Spinal cord (tissue), 9 donors: ENCODE measurements at regions not wholly inside any gene's neighbourhood (a gene's known extent, or its start where the extent isn't known, plus 50 kb on each side); places are given as distances from the start of the nearest gene placed in this dataset.

Experiments
- DNase-seq, 6 donors: peaks; one replicate each; pipeline versions ENCODE4 v3.0.0 to v3.0.0-alpha.2; 2013 to 2015; ENCODE audit warnings: low spot score in 6 of 6, low read depth in 4 of 6
- H3K27ac ChIP-seq: one replicate; pipeline ENCODE4 v1.5.1; 2013; ENCODE audit warnings: low read depth, low read length, control low read depth
- H3K27me3 ChIP-seq: one replicate; pipeline ENCODE4 v1.6.1; 2013; ENCODE audit warnings: low read length; ENCODE audit not compliant: control insufficient read depth, insufficient read depth
- H3K36me3 ChIP-seq: one replicate; pipeline ENCODE4 v1.6.1; 2013; ENCODE audit warnings: low read length; ENCODE audit not compliant: control insufficient read depth, insufficient read depth
- H3K4me1 ChIP-seq: one replicate; pipeline ENCODE4 v1.6.1; 2013; ENCODE audit warnings: low read length; ENCODE audit not compliant: control insufficient read depth, insufficient read depth
- H3K4me3 ChIP-seq: one replicate; pipeline ENCODE4 v1.5.1; 2013; ENCODE audit warnings: low read depth, low read length, control low read depth
- H3K9me3 ChIP-seq: one replicate; pipeline ENCODE4 v1.6.1; 2013; ENCODE audit warnings: low read length; ENCODE audit not compliant: control insufficient read depth, insufficient read depth
- WGBS: methylation state at CpG from one replicate; pipeline ENCODE4 v1.1.5; 2013; ENCODE audit warnings: missing lambda C conversion rate; ENCODE audit not compliant: insufficient coverage; 5-methylcytosine and 5-hydroxymethylcytosine counted together
- donor health status: healthy.

GRCh38 chr12:111155521-111155920 lies 213.4 kb downstream of the PHETA1 start:
- no peak overlapping the region for H3K27ac ChIP-seq
- H3K27me3 ChIP-seq, result peaks cover 2% of the 10 kb centered on the region
- peaks cover 10% of the 10 kb centered on the region for H3K4me1 ChIP-seq
- H3K9me3 ChIP-seq, result no peaks in the 10 kb centered on the region
- 32% methylated on average over 3 of the region's 8 CpGs for WGBS
- H3K4me3 ChIP-seq, result no peak overlapping the region
- H3K36me3 ChIP-seq, result no peaks in the 10 kb centered on the region
- DNase-seq, result no peak

- H3K9me3 ChIP-seq, result no peaks in the 10 kb centered on the region
- DNase-seq, result no peak
- no peaks in the 10 kb centered on the region for H3K36me3 ChIP-seq
- H3K27ac ChIP-seq, result no peak overlapping the region
- H3K27me3 ChIP-seq, result peaks cover 2% of the 10 kb centered on the region
- peaks cover 7% of the 10 kb centered on the region for H3K4me1 ChIP-seq
- 40% methylated on average over 1 of the region's 3 CpGs for WGBS
- no peak overlapping the region for H3K4me3 ChIP-seq
Measured at GRCh38 chr12:111155020-111155419, 213.9 kb downstream of the PHETA1 start.

- peaks cover 7% of the 10 kb centered on the region for H3K4me1 ChIP-seq
- no peaks in the 10 kb centered on the region for H3K9me3 ChIP-seq
- no peak overlapping the region for H3K4me3 ChIP-seq
- WGBS, result 61% methylated on average over 19 of the region's 19 CpGs
- peaks cover 2% of the 10 kb centered on the region for H3K27me3 ChIP-seq
- H3K27ac ChIP-seq, result no peak overlapping the region
- H3K36me3 ChIP-seq, result no peaks in the 10 kb centered on the region
- peak in 1 of 6 donors; percentile 34 for DNase-seq
Measured at GRCh38 chr12:111154147-111154834, 214.6 kb downstream of the PHETA1 start.

- peak in 1 of 6 donors; percentile 38 for DNase-seq
- H3K27me3 ChIP-seq, result no peaks in the 10 kb centered on the region
- peaks cover 8% of the 10 kb centered on the region for H3K4me1 ChIP-seq
- 83% methylated on average over 10 of the region's 10 CpGs for WGBS
- no peak overlapping the region for H3K27ac ChIP-seq
- no peaks in the 10 kb centered on the region for H3K36me3 ChIP-seq
- H3K4me3 ChIP-seq, result no peak overlapping the region
- H3K9me3 ChIP-seq, result no peaks in the 10 kb centered on the region
Measured at GRCh38 chr12:111152561-111152960, 216.3 kb downstream of the PHETA1 start.

- no peaks in the 10 kb centered on the region for H3K9me3 ChIP-seq
- 95% methylated on average over 16 of the region's 20 CpGs for WGBS
- H3K27ac ChIP-seq, result no peak overlapping the region
- peak in 2 of 6 donors; percentile 40 to 80 for DNase-seq
- peaks cover 12% of the 10 kb centered on the region for H3K4me1 ChIP-seq
- H3K4me3 ChIP-seq, result no peak overlapping the region
- no peaks in the 10 kb centered on the region for H3K36me3 ChIP-seq
- no peaks in the 10 kb centered on the region for H3K27me3 ChIP-seq
Measured at GRCh38 chr12:111150921-111151840, 217.7 kb downstream of the PHETA1 start.

GRCh38 chr12:111150360-111150759 lies 218.5 kb downstream of the PHETA1 start:
- peaks cover 12% of the 10 kb centered on the region for H3K4me1 ChIP-seq
- H3K9me3 ChIP-seq, result no peaks in the 10 kb centered on the region
- WGBS, result 17% methylated on average over 2 of the region's 7 CpGs
- H3K27ac ChIP-seq, result no peak overlapping the region
- peak in 1 of 6 donors; percentile 43 for DNase-seq
- H3K27me3 ChIP-seq, result no peaks in the 10 kb centered on the region
- H3K4me3 ChIP-seq, result no peak overlapping the region
- H3K36me3 ChIP-seq, result no peaks in the 10 kb centered on the region

- H3K4me3 ChIP-seq, result no peak overlapping the region
Measured at GRCh38 chr12:111149299-111149698, 219.6 kb downstream of the PHETA1 start.

GRCh38 chr12:111148005-111148404 lies 220.9 kb downstream of the PHETA1 start:
- no peak overlapping the region for H3K4me3 ChIP-seq

More at GRCh38 chr12:111149299-111149698, 219.6 kb downstream of the PHETA1 start:
- no peaks in the 10 kb centered on the region for H3K27me3 ChIP-seq
- H3K4me1 ChIP-seq, result peaks cover 12% of the 10 kb centered on the region
- WGBS, result no CpG with 5 or more reads among the region's 4 CpGs
- H3K9me3 ChIP-seq, result no peaks in the 10 kb centered on the region
- DNase-seq, result no peak
- H3K27ac ChIP-seq, result no peak overlapping the region
- H3K36me3 ChIP-seq, result no peaks in the 10 kb centered on the region

GRCh38 chr12:111143271-111143670 lies 222.9 kb upstream of the MYL2 start:
- peak in 2 of 6 donors; percentile 14 to 61 for DNase-seq
- H3K4me3 ChIP-seq, result no peak overlapping the region
- H3K9me3 ChIP-seq, result no peaks in the 10 kb centered on the region
- H3K4me1 ChIP-seq, result peaks cover 17% of the 10 kb centered on the region
- no peak overlapping the region for H3K27ac ChIP-seq
- no peaks in the 10 kb centered on the region for H3K36me3 ChIP-seq
- WGBS, result 19% methylated on average over 8 of the region's 11 CpGs
- H3K27me3 ChIP-seq, result no peaks in the 10 kb centered on the region

More at GRCh38 chr12:111148005-111148404, 220.9 kb downstream of the PHETA1 start:
- Histone ChIP-seq H3K27me3 (no peaks in the 10 kb centered on the region), H3K27ac (no peak overlapping the region), H3K4me1 (peaks cover 20% of the 10 kb centered on the region), H3K9me3 (no peaks in the 10 kb centered on the region), H3K36me3 (no peaks in the 10 kb centered on the region)
- DNase-seq, result no peak
- 86% methylated on average over 1 of the region's 6 CpGs for WGBS
